Esophagus squamous epithelium (tissue), 4 donors: ENCODE measurements at regions not wholly inside any gene's neighbourhood (a gene's known extent, or its start where the extent isn't known, plus 50 kb on each side); places are given as distances from the start of the nearest gene placed in this dataset.

Source experiments
- CTCF ChIP-seq, 6 experiments: fragments of 450-650 bp in 4 of 6; fragments of 200-600 bp in 2 of 6; sonication (generic) in 2 of 6; IDR thresholded peaks; one replicate each; pipeline ENCODE4 v1.5.1; 2016 to 2019; ENCODE audit warnings: antibody characterized with exemption in 6 of 6, mild to moderate bottlenecking in 4 of 6, moderate library complexity in 4 of 6
- POLR2A ChIP-seq, 4 donors: fragments of 450-650 bp; IDR thresholded peaks; one replicate each; pipeline ENCODE4 v1.6.1; 2017; ENCODE audit warnings: antibody characterized with exemption in 4 of 4, mild to moderate bottlenecking in 4 of 4, moderate library complexity in 3 of 4

- TF ChIP-seq POLR2A (IDR thresholded peaks at IDR 0.05): no peak
- no peak for TF ChIP-seq CTCF (IDR thresholded peaks at IDR 0.05)
These were observed 275.0 kb upstream of the PREP start for GRCh38 chr6:105677671-105678475.
